NCI-H510A treated with DMSO at 0.1 percent for 48 hours (cell line): ENCODE measurements at regions not wholly inside any gene's neighbourhood (a gene's known extent, or its start where the extent isn't known, plus 50 kb on each side); places are given as distances from the start of the nearest gene placed in this dataset.

ENCODE experiments used
- DNase-seq: peaks from one replicate; lab custom pipeline; 2025; lab: John Stamatoyannopoulos, UW

DNA sequence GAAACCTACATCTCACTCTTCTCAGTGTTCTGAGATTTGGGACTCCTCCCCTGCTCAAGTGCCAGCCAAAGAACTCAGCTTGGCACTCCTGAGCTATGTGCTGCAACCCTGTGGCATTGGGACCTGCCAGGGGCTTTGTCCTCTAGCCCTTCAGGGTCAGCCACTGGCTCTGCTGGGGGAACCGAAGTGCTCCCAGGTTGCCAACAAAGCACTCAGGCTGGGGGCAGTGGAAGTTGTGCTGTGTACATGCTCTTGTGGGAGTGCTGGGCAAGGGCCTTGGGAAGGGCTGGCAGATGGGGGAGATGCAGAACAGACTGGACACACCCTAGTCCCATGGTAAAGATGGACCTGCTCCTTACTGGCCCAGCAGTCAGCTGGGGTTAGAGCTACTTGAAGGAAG, 498.6 kb downstream of the CAAP1 start:
- no peak for DNase-seq

DNA sequence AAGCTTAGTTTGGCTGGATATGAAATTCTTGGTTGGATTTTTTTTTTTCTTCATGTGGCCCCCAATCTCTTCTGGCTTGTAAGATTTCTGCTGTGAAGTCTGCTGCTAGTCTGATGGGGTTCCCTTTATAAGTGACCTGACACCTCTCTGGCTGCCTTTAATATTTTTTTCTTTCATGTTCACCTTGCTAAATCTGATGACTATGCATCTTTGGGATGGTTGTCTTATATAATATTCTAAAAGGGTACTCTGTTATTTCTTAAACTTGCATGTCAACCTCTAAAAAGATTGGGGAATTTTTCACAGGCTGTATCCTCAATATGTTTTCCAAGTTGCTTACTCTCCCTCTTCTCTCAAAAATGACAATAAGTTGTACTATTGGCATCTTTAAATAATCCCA, 500.0 kb downstream of the CAAP1 start:
- DNase-seq = no peak

DNA sequence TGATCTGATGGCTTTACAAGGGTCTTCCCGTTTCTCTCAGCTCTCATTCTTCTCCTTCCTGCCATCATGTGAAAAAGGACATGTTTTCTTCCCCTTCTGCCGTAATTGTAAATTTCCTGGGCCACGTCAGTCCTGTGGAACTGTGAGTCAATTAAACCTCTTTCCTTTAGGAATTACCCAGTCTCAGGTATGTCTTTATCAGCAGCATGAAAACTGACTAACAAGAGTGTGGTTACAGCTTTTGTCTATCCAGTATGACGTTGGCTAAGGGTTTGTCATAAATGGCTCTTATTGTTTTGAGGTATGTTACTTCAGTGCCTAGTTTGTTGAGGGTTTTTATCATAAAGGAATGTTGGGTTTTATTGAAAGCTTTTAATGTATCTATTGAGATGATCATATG, 501.6 kb downstream of the CAAP1 start:
- DNase-seq = no peak

DNA sequence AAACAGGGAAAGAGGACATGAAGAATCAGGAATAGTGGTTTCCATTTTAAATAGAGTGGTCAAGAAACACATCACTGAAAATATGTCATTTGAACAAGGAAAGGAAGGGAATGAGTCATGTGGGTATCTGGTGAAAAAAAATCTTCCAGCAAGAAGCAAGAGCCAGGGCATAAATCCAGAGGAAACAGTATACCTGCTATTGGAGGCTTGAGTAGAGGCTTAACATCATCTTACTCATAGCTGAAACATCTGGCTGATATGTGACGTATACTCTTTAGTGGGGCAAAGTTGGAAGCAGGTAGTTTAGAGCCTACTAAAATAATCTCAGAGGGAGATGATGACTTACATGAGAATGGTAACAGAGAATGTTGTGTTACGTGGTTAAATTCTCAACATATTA, 517.2 kb downstream of the CAAP1 start:
- DNase-seq = no peak

DNA sequence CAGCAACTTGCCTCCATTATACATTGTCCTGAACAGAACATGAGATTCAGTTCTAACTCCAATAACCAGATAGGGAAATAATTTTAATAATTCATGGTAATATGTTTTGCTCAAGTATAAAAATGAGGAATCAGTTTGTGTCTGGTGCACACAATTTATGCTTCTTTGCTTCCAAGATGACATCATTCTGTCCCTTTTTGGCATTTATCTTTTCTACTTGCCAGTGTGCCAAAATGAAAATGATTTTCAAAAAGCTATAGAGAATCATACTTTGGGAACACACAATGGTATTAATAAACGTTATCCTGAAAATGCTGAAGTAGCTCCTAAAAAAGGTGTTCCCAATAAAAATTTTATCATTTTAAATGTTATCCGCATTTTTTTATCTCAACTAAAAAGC, 519.0 kb downstream of the CAAP1 start:
- no peak for DNase-seq

DNA sequence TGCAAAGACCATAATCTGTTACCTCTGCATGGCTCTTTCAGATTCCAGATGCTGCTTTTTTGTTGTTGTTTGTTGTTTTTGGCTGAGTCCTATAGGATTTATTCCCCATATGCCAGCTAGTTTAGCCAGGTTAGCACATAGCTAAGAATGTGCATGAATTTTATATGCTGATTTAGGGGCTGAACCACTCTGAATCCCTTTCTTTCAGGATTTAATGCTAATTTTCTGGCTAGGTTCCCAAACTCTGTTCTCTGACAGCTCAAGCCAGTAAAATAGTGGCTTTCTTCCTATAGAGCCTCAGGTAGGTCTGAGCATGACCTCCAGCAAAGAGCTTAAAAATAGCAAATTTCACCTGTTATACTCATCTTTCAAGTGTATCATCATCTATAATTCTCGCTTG, 521.4 kb downstream of the CAAP1 start:
- no peak for DNase-seq

DNA sequence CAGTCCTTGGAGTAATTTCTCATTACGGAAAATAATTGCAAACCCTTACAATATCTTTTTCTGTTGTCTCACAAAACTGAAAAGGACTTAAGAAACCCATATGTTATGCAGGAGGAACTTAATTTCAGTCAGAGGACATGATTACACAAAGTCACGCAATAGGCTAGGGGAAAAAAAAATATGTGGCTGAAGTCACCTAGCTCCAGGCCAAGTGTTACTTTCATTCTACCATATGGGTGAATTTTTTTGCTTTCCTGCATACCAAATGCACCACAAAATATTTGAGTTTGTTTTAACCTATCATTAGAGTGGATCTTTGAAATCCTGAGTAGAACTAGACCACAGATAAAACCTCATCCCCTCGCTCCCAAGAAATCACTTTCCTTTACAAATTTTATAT, 523.5 kb downstream of the CAAP1 start:
- DNase-seq = no peak

DNA sequence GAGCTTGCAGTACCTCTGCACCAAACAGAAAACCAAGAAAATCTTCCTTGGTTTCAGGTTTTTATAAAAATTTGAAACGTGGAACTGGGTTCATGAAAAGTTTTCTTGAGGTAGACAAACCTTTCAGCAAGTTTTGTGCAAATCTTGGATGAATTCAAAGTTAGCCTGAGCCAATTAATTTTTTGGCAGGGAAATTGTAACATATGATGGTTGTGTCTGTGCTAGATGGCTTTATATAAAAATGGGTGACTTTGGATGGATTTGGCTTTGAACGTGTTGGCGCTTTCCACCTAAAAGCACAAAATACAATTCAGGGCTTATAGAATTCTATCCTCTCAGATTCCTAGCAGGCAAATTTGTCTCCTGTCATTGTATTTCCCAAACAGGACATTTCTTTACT, 524.4 kb downstream of the CAAP1 start:
- no peak for DNase-seq

DNA sequence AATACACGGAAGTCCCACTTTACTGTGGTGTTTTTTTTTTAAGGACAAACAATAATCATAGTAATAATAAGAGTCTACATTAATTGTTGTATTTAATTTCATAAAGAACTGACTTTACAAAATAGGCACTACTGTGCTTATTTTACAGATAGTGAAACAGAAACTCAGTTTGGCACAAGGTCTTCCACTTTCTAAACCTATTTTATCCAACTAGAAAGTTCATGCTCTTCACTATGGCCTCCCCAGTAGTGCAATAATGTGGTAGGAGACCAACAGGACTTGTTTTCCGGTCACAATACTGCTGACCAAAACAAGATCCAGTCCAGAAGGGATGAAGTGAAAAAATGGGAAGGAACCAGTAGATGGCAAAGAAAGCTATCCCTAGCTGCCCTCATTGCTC, 531.6 kb downstream of the CAAP1 start:
- no peak for DNase-seq

DNA sequence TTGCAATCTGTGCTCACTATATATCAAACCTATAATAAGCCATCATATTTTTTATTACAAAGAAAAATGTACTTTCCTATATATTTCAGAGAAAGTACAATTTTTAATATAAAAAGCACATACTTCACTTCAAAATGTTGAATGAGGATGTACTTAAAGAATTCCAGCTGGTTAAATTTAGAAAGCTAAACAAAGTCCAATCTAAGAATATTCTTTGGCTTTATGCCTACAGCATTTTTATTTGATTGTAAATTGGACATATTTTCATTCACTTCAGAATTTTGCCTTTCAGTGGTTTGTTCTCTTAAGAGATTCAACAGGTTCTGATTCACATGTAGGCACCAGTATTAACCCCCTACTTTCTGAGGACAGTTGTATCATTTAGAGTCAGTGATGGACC, 533.8 kb downstream of the CAAP1 start:
- DNase-seq = no peak

DNA sequence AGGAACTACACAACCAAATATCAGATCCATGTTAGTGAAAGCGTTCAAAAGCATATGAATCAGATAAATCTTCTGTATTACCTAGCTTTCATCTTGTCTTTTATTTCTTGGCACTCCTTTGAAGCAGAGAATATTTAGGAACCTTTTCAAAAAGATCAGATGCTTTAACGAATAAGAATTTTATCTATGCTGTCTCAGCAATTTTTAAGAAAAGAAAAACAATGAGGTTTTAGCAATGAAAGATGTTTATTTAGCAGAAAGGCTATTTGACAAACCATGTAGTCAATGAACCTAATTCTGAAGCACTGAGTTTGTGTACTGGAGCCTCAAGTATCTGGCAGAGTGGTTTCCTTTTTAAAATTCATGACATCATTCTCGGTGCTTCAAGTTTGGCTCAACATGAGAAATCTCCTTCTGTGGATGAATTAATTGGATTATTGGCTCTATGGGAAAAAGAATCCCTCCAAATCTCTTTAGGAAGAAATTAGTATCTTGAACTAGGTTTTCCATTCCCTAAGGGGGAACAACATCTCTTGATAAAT, 534.7 kb downstream of the CAAP1 start:
- no peak for DNase-seq

DNA sequence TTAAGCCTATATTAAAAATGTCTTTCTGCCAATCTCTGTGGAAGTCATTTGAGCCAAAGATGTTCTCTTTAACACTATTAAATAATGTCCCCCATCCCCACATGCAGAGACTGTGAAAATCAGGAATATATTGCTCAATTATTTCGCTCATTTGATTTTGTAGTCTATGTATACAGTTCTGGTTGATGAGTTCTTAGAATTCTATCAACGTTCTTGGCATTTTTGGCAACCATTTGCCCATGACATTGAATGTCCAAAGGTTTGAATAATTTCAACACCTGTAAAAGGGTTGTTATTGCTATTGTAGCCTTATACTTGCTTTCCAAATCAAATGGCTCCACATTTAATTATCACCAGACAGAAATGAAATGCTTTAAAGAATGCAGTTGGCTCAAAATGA, 536.1 kb downstream of the CAAP1 start:
- DNase-seq = no peak

DNA sequence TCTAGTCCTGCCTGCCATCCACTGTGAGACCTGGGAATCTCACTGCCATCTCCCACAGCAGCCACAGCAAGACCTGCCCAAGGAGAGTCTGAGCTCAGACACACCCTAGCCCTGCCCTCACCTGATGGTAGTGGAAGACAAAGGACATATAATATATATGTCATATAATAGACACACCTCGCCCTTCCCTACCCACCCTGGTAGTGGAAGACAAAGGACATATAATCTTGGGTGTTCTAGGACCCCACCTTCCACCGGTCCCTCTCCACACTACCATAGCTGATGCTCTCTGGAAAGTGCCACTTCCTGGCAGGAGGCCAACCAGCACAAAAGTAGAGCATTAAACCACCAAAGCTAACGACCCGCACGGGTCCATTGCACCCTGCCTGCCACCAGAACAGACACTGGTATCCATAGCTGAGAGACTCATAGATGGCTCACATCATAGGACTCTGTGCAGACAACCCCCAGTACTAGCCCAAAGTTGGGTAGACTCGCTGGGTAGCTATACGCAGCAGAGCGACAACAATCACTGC, 545.6 kb downstream of the CAAP1 start:
- no peak for DNase-seq

DNA sequence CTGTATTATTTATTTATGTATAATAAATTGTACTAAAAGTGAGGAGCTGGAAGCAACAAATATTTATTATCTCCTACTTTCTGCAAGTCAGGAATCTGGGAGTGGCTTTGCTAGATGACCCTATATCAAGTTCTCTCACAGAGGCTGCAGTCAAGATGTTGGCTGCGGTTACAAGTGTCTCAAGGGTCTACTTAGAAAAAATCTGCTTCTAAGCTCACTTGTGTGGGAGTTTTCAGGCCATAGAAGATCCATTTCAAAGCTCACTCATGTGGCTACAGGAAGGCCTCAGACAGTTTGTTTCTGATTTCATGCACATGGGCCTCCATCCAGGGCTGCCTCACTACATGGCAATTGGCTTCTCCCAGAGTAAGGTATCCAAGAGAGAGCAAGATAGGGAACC, 551.1 kb downstream of the CAAP1 start:
- DNase-seq = no peak

DNA sequence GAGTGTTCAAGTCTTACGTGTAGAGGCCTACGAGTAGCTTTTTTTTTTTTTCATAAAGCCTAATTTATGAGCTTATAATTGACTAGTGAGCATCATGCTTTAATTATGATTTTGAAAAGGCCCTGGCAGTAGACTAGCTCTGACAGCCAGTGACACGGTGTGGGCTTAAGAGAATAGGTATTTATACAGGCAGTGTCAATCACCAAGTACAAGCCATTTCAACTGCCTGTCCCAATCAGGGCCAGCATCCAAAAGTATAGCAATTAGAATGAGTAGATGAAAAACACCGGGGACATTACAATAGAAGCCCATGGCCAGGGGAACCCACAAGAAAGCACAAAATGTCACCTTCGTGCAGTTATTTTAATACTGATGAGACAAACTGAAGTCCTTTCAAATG, 552.8 kb downstream of the CAAP1 start:
- DNase-seq = no peak

DNA sequence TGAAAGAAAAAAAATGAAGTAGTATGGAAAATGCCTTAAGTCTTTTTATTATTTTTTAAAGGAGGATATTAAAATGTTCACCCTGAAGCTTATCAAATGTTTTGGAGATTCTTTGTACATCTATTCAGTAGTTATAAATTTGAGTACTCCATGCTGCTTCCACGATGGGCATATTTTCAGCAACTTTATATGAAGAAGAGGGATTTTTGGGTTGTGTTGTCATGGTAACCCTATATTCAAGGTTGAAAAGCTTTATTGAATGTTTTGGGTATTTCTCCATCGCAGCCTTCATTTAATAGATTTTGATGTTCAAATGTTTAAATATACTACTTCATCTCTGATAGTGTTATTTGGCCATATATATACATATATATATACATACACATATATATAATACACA, 557.5 kb downstream of the CAAP1 start:
- DNase-seq = no peak

DNA sequence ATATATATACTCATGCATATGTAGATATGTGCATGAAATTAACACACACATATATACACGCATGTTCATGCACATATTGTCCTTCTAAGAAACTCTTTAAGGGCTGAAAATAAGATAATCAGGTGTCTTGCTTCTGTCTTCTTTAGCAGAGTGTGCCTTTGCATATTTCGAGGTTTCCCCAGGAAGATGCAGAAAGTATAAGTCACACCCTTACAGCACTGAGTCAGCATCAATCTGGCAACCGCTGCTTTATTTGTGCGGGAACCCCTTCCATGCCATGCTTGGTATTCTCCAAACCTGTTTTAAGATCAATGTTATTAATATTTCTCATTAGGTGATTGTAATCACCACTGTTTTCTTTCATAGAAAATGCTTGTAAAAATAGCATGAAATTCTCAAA, 557.9 kb downstream of the CAAP1 start:
- DNase-seq = no peak

DNA sequence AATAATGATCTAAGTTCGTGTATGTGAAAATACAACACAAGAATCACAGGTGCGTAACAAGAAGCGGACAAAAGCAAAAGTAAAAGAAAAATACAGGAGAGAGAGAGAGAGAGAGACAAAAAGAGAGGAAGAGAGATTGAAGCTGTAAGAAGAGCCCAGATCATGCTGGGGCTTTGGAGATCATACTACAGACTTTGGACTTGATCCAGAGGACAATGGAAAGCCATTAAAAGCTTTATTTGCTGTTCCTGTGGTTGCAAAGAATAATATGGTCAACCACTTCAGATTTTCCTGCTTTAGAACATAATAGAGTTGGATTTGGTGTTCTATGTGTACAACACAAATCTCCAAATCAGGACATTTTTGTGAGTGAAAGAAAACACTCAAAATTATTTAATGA, 561.4 kb downstream of the CAAP1 start:
- DNase-seq = no peak

DNA sequence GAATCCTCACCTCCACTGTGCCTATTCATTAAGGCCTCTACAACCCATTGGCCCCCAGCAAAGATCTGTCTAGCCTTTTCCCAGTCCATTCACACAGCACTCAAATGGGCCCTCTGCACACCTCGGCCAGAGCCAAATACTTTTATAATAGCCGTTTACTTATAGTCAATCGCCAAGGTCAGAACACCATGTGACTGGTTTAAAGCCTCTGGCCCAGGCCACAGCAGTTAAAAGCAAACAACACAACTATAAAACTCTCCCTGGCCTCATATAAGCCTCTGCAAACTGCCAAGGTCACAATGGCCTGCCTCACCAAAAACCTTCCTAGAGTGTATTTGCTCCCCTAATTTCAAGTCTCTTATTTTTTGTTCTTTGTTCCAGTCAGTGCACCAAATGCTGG, 562.6 kb downstream of the CAAP1 start:
- no peak for DNase-seq

DNA sequence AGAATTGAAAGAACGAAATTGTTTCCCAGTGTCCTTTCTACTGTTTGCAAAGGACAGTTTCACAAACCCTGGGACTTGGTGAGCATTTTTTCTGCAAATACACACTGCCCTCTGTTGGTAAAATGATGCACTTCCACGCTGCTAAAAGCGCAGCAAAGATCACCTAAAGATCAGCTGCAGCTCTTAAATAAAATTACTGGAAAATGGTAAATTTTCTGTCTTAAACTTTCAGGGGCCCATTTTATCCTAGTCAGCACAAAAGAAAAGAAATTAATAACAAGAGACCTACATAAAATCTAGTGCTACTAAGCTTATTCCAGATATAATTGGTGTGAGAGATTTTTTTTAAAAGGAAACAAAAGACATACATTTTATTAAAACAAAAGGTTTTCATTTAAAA, 566.0 kb downstream of the CAAP1 start:
- DNase-seq = peak; percentile 5

DNA sequence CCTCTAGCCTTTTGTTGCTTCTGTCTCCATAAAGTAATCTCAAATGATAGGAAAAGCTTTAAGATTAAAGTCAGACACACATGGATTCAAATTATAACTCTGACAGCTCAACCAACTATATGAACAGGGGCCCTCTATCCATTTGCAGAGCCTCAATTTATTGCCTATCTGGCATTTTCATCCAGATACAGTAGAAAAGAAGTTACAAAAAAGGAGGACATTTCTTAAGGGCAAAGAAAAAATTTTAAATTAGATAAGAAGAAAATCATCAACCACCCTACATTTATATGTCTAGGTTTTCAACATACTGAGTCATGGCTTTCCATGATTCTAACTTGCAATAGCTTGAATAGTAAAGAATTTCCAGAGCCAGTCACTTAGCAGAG, 567.2 kb downstream of the CAAP1 start:
- no peak for DNase-seq

DNA sequence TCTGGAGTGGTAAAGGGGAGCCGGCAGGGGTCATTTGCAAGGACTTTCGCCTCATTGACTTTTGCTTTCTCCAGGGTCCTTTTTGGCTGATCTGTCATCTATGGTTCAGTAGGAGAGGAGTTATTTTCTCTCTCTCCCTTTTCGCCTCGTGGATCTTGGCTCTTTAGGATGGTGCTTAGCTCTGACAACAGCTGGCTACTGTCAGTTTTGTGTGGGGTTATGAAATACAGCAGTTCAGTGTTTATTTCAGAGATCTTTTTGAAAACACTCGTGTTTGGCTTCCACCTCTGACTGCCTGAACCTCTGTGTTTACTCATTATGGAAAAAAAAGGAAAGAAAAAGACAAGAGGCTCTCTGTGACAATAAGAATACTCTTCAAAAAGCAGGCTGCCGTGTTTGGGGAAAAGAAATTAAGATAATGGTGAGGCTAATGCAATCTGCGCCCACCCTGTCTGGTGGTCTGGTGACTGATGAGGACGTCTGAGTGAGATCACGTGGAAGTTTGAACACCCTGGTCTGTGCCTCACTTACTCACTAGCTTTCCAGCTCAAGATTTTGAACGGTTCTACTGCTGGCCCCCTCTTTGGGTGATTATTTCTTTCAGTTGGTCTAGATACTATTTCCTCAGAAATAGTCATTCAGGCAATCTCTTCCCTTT, 567.7 kb downstream of the CAAP1 start:
- DNase-seq = no peak

DNA sequence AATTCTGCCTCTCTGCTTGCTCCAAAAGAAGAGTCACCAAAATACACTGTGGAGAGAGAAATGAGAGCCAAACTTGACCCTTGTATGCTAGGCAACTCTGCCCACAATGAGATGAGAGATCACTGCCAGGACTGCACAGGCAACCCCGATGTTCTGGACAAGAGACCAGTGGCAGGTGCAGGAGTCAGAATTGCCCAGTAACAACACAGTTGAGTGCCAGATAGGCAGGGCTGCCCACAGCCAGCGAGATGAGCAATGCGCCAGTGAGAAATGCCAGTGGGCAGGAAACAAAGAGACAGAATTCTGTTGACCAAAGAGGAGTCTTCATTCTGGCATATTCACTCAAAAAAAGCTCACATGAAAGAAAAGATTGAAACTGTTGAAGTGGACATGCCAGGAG, 570.7 kb downstream of the CAAP1 start:
- no peak for DNase-seq

DNA sequence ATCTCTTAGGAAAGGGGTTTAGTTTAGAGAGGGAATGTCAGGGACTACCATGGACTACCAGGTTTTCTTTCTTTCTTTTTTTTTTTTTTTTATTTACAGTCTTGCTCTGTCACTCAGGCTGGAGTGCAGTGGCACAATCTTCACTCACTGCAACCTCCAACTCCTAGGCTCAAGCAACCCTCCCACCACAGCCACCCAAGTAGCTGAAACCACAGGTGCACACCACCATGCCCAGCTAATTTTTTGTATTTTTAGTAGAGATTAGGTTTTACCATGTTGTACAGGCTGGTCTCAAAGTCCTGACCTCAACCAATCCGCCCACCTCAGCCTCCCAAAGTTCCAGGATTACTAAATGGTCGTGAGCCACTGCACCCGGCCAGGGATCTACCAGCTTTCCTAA, 572.7 kb downstream of the CAAP1 start:
- no peak for DNase-seq
